ENCODE measurements at regions not wholly inside any gene's neighbourhood (a gene's known extent, or its start where the extent isn't known, plus 50 kb on each side); places are given as distances from the start of the nearest gene placed in this dataset.

DNA sequence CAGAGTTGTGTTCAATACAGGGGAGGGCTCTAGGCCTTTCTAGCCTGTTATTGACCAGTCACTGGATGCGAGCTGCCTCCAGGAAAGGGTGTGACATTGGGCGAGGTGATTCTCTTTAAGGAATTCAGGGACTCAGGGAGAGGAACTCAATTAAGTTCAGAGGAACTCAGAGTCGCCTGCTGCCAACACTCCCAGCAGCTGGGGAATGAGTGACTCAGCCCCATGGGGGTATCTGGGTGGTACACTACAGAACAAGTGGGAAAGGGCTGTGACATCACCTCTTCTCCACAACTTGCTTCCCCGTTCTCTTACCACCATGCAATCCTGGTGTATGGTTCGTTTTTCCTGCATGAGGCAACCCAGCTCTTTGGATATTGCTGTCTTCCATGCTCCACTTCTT is 50.4 kb upstream of the CYRIA start:
- Histone ChIP-seq H4K20me1 (ENCODE audit: control insufficient read depth, extremely low read depth, insufficient read depth, low read length) (no peaks in the 10 kb centered on the region), H3K4me3 (ENCODE audit: control insufficient read depth in 2 of 3, extremely low read depth in 1 of 3, insufficient read depth in 2 of 3, low read depth in 1 of 3, low read length in 3 of 3) (no peak overlapping the region), H3K9ac (ENCODE audit: control insufficient read depth, extremely low read depth, insufficient read depth, low read length) (no peak overlapping the region), H3K27me3 (ENCODE audit: control insufficient read depth, extremely low read depth, insufficient read depth, low read length) (no peaks in the 10 kb centered on the region), H3K4me1 (ENCODE audit: control insufficient read depth, extremely low read depth, insufficient read depth, low read length) (no peaks in the 10 kb centered on the region), H3K36me3 (ENCODE audit: control insufficient read depth in 2 of 2, extremely low read depth in 1 of 2, insufficient read depth in 2 of 2, low read length in 2 of 2) (no peaks in the 10 kb centered on the region), H3K4me2 (ENCODE audit: control insufficient read depth, extremely low read depth, insufficient read depth, low read depth, low read length) (no peak overlapping the region), H3K9me1 (ENCODE audit: control insufficient read depth, extremely low read depth, insufficient read depth, low read length) (no peaks in the 10 kb centered on the region), H3K27ac (ENCODE audit: control insufficient read depth, insufficient read depth, low read length) (no peak overlapping the region), H3K79me2 (ENCODE audit: control insufficient read depth, insufficient read depth, low read length) (no peaks in the 10 kb centered on the region), H3K9me3 (ENCODE audit: control insufficient read depth, low read depth, low read length) (no peaks in the 10 kb centered on the region), H2AFZ (ENCODE audit: control insufficient read depth, low read length) (no peak overlapping the region)
- DNase-seq (ENCODE audit: low read depth, low spot score) (no peak), FAIRE-seq (no peak)
- dilution Hi-C loops (cut with MboI; ENCODE audit: extremely low pct_ligation_motif_present, low sequenced_read_pairs): no loop called here
- TF ChIP-seq EZH2 (IDR thresholded peaks at IDR 0.05; ENCODE audit: low read length) (no peak), CTCF (optimal IDR thresholded peaks at IDR 0.05 in 1 of 3, IDR thresholded peaks at IDR 0.05 in 1 of 3, conservative IDR thresholded peaks at IDR 0.05 in 1 of 3; ENCODE audit: extremely low read depth in 1 of 3, insufficient read depth in 2 of 3, low read length in 3 of 3) (no peak)

Small RNAs in the stretch of these regions (small RNA-seq; reads per million reads assigned to genes)
- gene RN7SKP168 (ENCODE audit: insufficient read length in 3 of 3, low read depth in 3 of 3, low replicate concordance in 1 of 3): 0 reads per million in 3 experiments
